GM23338 (cell line): ENCODE measurements at regions not wholly inside any gene's neighbourhood (a gene's known extent, or its start where the extent isn't known, plus 50 kb on each side); places are given as distances from the start of the nearest gene placed in this dataset.

Source experiments
- ATAC-seq: fragments of 200-7000 bp; cut with Tn5 transposase; 3 replicates; pipeline ENCODE4 v1.9.1; 2020
- DNase-seq: peaks from one replicate; pipeline ENCODE4 v3.0.0-alpha.2; 2015; ENCODE audit warnings: low spot score
- H2AFZ ChIP-seq: fragments of 200-600 bp; sonication (generic); 2 replicates; pipeline ENCODE4 v1.8.0; 2016; ENCODE audit warnings: antibody characterized with exemption, mild to moderate bottlenecking, moderate library complexity
- H3F3A ChIP-seq: fragments of 200-600 bp; sonication (generic); replicated peaks from 2 replicates; pipeline ENCODE4 v1.8.0; 2017; ENCODE audit warnings: antibody characterized with exemption, mixed run types, low read depth
- H3K27ac ChIP-seq: fragments of 200-600 bp; sonication (generic); 2 replicates; pipeline ENCODE4 v1.6.1; 2016; ENCODE audit warnings: low read depth
- H3K27me3 ChIP-seq: fragments of 200-600 bp; sonication (generic); 2 replicates; pipeline ENCODE4 v1.8.0; 2016; ENCODE audit warnings: mild to moderate bottlenecking, mixed run types, moderate library complexity; ENCODE audit not compliant: insufficient read depth
- H3K36me3 ChIP-seq: fragments of 200-600 bp; sonication (generic); 2 replicates; pipeline ENCODE4 v1.8.0; 2016; ENCODE audit warnings: mild to moderate bottlenecking; ENCODE audit not compliant: insufficient read depth
- H3K4me1 ChIP-seq: fragments of 200-600 bp; sonication (generic); 2 replicates; pipeline ENCODE4 v1.8.0; 2016; ENCODE audit warnings: mild to moderate bottlenecking, moderate library complexity; ENCODE audit not compliant: insufficient read depth
- H3K4me2 ChIP-seq: fragments of 200-600 bp; sonication (generic); 2 replicates; pipeline ENCODE4 v1.7.1; 2017; ENCODE audit warnings: mixed run types
- H3K4me3 ChIP-seq: fragments of 200-600 bp; sonication (generic); 2 replicates; pipeline ENCODE4 v1.6.1; 2016; ENCODE audit warnings: mixed run types
- H3K79me2 ChIP-seq: fragments of 200-600 bp; sonication (generic); replicated peaks from 2 replicates; pipeline ENCODE4 v1.8.0; 2017; ENCODE audit warnings: mild to moderate bottlenecking; ENCODE audit not compliant: insufficient read depth
- H3K9me2 ChIP-seq: fragments of 200-600 bp; sonication (generic); 2 replicates; pipeline ENCODE4 v1.8.0; 2017; ENCODE audit not compliant: insufficient read depth
- H4K20me1 ChIP-seq: fragments of 200-600 bp; sonication (generic); replicated peaks from 2 replicates; pipeline ENCODE4 v1.8.0; 2017; ENCODE audit warnings: mild to moderate bottlenecking; ENCODE audit not compliant: insufficient read depth
- H3K27ac Mint-ChIP-seq: 2 replicates; pipeline ENCODE4 v1.8.0; 2020; ENCODE audit warnings: inconsistent platforms, mild to moderate bottlenecking, moderate library complexity, mixed read lengths
- H3K27me3 Mint-ChIP-seq: 3 replicates; pipeline ENCODE4 v1.8.0; 2022; ENCODE audit warnings: low read depth, mild to moderate bottlenecking, moderate library complexity, mixed read lengths, inconsistent platforms; ENCODE audit not compliant: insufficient read depth, poor library complexity
- H3K36me3 Mint-ChIP-seq: 3 replicates; pipeline ENCODE4 v1.8.0; 2021; ENCODE audit warnings: low read depth, mild to moderate bottlenecking, inconsistent platforms, moderate library complexity, mixed read lengths
- H3K4me1 Mint-ChIP-seq: 3 replicates; pipeline ENCODE4 v1.8.0; 2020; ENCODE audit warnings: mild to moderate bottlenecking, inconsistent platforms, mixed read lengths
- H3K4me3 Mint-ChIP-seq: 3 replicates; pipeline ENCODE4 v1.8.0; 2021; ENCODE audit warnings: moderate library complexity, mild to moderate bottlenecking, inconsistent platforms, mixed read lengths
- H3K9me3 Mint-ChIP-seq: 3 replicates; pipeline ENCODE4 v1.8.0; 2020; ENCODE audit warnings: moderate library complexity, mild to moderate bottlenecking, inconsistent platforms, mixed read lengths
- EZH2 ChIP-seq: fragments of 200-600 bp; sonication (generic); IDR thresholded peaks from one replicate; pipeline ENCODE4 v1.8.0; 2017; ENCODE audit warnings: antibody characterized with exemption, mild to moderate bottlenecking, low read depth; ENCODE audit not compliant: unreplicated experiment
- EZH2phosphoT487 ChIP-seq: fragments of 200-600 bp; sonication (generic); IDR thresholded peaks from one replicate; pipeline ENCODE4 v1.8.1; 2018; ENCODE audit warnings: antibody characterized with exemption; ENCODE audit not compliant: unreplicated experiment
- JUNB ChIP-seq: IDR thresholded peaks from one replicate; pipeline ENCODE4 v1.6.1; 2016; ENCODE audit warnings: antibody characterized with exemption; ENCODE audit not compliant: unreplicated experiment
- POLR2AphosphoS5 ChIP-seq: IDR thresholded peaks from 2 replicates; pipeline ENCODE4 v1.6.1; 2016; ENCODE audit warnings: antibody characterized with exemption, low read depth
- STAT1 ChIP-seq: IDR thresholded peaks from one replicate; pipeline ENCODE4 v1.6.1; 2016; ENCODE audit warnings: antibody characterized with exemption; ENCODE audit not compliant: unreplicated experiment
- TF ChIP-seq, protein P1 (sequence below): fragments of 250-450 bp; sonication (Bioruptor Pico); IDR thresholded peaks from 2 replicates; pipeline ENCODE4 v1.5.0; 2020; ENCODE audit warnings: mild to moderate bottlenecking, moderate library complexity
- TF ChIP-seq, protein P2 (sequence below), 2 experiments: fragments of 200-600 bp in 1 of 2; sonication (generic) in 1 of 2; conservative IDR thresholded peaks; 2 replicates each; pipeline versions ENCODE4 v1.5.1 to v1.6.1; 2016 to 2017; ENCODE audit warnings: antibody characterized with exemption in 2 of 2, low read depth in 2 of 2, mild to moderate bottlenecking in 2 of 2, moderate library complexity in 1 of 2

DNA sequence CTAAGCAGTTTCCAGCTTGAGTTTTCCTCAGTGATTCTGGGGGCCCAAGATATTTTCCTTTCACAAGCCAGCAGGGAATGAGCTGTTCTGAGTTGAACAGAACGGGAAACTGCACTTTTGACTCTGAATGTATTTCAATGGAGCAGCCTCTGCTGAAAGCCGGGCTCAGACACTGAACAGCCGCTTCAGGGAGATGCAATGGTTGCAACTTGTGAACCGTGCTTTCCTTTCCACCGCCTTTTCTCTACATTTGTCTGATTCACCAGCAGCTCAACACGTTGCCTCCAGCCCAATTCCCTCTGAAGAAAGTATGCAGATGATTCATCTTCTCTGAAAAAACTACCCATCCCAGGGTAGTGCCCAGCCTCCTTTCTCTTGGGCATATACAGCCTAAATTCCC, 119.3 kb upstream of the PKDCC start (continued):
- TF ChIP-seq, protein P1, sequence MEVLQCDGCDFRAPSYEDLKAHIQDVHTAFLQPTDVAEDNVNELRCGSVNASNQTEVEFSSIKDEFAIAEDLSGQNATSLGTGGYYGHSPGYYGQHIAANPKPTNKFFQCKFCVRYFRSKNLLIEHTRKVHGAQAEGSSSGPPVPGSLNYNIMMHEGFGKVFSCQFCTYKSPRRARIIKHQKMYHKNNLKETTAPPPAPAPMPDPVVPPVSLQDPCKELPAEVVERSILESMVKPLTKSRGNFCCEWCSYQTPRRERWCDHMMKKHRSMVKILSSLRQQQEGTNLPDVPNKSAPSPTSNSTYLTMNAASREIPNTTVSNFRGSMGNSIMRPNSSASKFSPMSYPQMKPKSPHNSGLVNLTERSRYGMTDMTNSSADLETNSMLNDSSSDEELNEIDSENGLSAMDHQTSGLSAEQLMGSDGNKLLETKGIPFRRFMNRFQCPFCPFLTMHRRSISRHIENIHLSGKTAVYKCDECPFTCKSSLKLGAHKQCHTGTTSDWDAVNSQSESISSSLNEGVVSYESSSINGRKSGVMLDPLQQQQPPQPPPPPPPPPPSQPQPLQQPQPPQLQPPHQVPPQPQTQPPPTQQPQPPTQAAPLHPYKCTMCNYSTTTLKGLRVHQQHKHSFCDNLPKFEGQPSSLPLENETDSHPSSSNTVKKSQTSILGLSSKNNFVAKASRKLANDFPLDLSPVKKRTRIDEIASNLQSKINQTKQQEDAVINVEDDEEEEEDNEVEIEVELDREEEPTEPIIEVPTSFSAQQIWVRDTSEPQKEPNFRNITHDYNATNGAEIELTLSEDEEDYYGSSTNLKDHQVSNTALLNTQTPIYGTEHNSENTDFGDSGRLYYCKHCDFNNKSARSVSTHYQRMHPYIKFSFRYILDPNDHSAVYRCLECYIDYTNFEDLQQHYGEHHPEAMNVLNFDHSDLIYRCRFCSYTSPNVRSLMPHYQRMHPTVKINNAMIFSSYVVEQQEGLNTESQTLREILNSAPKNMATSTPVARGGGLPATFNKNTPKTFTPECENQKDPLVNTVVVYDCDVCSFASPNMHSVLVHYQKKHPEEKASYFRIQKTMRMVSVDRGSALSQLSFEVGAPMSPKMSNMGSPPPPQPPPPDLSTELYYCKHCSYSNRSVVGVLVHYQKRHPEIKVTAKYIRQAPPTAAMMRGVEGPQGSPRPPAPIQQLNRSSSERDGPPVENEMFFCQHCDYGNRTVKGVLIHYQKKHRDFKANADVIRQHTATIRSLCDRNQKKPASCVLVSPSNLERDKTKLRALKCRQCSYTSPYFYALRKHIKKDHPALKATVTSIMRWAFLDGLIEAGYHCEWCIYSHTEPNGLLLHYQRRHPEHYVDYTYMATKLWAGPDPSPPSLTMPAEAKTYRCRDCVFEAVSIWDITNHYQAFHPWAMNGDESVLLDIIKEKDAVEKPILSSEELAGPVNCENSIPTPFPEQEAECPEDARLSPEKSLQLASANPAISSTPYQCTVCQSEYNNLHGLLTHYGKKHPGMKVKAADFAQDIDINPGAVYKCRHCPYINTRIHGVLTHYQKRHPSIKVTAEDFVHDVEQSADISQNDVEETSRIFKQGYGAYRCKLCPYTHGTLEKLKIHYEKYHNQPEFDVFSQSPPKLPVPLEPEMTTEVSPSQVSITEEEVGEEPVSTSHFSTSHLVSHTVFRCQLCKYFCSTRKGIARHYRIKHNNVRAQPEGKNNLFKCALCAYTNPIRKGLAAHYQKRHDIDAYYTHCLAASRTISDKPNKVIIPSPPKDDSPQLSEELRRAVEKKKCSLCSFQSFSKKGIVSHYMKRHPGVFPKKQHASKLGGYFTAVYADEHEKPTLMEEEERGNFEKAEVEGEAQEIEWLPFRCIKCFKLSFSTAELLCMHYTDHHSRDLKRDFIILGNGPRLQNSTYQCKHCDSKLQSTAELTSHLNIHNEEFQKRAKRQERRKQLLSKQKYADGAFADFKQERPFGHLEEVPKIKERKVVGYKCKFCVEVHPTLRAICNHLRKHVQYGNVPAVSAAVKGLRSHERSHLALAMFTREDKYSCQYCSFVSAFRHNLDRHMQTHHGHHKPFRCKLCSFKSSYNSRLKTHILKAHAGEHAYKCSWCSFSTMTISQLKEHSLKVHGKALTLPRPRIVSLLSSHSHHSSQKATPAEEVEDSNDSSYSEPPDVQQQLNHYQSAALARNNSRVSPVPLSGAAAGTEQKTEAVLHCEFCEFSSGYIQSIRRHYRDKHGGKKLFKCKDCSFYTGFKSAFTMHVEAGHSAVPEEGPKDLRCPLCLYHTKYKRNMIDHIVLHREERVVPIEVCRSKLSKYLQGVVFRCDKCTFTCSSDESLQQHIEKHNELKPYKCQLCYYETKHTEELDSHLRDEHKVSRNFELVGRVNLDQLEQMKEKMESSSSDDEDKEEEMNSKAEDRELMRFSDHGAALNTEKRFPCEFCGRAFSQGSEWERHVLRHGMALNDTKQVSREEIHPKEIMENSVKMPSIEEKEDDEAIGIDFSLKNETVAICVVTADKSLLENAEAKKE (CRISPR knock-in tag), result no peak
- TF ChIP-seq POLR2AphosphoS5 (no peak), EZH2phosphoT487 (no peak), EZH2 (no peak)

DNA sequence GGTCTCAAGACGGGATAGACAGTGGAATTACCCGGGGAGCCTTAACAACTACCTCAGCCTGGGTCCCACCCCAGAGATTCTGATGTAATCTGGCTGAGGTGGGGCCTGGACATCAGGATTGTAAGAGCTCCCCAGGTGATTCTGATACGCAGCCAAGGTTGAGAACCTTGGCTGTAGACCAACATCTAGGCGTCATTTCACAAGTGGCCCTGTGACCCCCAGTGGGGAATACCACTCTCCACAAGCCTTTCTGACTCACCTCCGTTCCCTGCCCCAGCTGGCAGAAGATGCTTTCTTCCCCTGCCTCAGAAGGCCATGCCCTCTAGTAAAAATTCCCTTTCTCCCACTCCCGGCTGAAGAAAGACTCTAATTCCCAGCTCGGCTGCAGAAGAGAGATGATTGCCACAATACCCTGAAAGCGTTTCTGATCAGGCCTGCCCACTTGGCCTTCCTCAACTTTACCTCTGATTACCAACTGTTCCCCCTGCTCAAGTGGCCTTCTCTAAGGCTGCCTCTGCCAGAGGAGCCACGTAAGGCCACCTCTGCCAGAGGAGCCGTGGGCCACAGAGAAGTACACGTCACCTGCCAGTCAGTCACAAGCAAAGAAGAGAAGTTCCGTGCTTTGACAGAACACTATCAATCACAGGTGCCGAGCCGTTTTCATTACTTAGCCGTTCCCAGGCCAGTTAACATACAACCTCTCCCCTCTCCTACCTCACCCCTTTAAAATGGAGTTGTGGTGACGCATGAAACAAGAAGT, 116.8 kb upstream of the PKDCC start:
- H4K20me1 ChIP-seq, result no peaks in the 10 kb centered on the region
- H3K9me2 ChIP-seq, result no peaks in the 10 kb centered on the region
- H3K36me3 ChIP-seq, result no peaks in the 10 kb centered on the region
- Mint-ChIP-seq H3K27me3 (no peaks in the 10 kb centered on the region), H3K9me3 (no peaks in the 10 kb centered on the region), H3K36me3 (no peaks in the 10 kb centered on the region), H3K4me3 (no peak overlapping the region), H3K27ac (no peak overlapping the region), H3K4me1 (peaks cover 5% of the 10 kb centered on the region; the same call in 2 of the 3 replicates)
- no peak for ATAC-seq
- DNase-seq, result no peak
- no peaks in the 10 kb centered on the region for H3K79me2 ChIP-seq
- no peak overlapping the region for H3K27ac ChIP-seq
- H3K4me3 ChIP-seq, result no peak overlapping the region
- no peaks in the 10 kb centered on the region for H3K27me3 ChIP-seq
- H2AFZ ChIP-seq, result no peak overlapping the region
- H3K4me1 ChIP-seq, result no peaks in the 10 kb centered on the region
- no peak overlapping the region for H3K4me2 ChIP-seq
- no peaks in the 10 kb centered on the region for H3F3A ChIP-seq
- TF ChIP-seq POLR2AphosphoS5 (no peak), JUNB (no peak), STAT1 (no peak)
- TF ChIP-seq, protein P1 (CRISPR knock-in tag), result no peak
- TF ChIP-seq, protein P2, sequence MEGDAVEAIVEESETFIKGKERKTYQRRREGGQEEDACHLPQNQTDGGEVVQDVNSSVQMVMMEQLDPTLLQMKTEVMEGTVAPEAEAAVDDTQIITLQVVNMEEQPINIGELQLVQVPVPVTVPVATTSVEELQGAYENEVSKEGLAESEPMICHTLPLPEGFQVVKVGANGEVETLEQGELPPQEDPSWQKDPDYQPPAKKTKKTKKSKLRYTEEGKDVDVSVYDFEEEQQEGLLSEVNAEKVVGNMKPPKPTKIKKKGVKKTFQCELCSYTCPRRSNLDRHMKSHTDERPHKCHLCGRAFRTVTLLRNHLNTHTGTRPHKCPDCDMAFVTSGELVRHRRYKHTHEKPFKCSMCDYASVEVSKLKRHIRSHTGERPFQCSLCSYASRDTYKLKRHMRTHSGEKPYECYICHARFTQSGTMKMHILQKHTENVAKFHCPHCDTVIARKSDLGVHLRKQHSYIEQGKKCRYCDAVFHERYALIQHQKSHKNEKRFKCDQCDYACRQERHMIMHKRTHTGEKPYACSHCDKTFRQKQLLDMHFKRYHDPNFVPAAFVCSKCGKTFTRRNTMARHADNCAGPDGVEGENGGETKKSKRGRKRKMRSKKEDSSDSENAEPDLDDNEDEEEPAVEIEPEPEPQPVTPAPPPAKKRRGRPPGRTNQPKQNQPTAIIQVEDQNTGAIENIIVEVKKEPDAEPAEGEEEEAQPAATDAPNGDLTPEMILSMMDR (conservative IDR thresholded peaks at IDR 0.05; ENCODE audit: low read depth in 2 of 2), result no peak
